ENCODE measurements at regions not wholly inside any gene's neighbourhood (a gene's known extent, or its start where the extent isn't known, plus 50 kb on each side); places are given as distances from the start of the nearest gene placed in this dataset.

GRCh38 chr2:66058675-66059074 lies 376.2 kb upstream of the MEIS1 start:
- H3K9me3 ChIP-seq (ENCODE audit: control insufficient read depth, insufficient read depth, low read length) = no peaks in the 10 kb centered on the region
- H3K4me1 ChIP-seq (ENCODE audit: insufficient read depth, low read length) = no peaks in the 10 kb centered on the region
- H3K9ac ChIP-seq (ENCODE audit: low read depth, low read length) = no peak overlapping the region
- H3K36me3 ChIP-seq (ENCODE audit: insufficient read depth, low read length) = no peaks in the 10 kb centered on the region

DNA sequence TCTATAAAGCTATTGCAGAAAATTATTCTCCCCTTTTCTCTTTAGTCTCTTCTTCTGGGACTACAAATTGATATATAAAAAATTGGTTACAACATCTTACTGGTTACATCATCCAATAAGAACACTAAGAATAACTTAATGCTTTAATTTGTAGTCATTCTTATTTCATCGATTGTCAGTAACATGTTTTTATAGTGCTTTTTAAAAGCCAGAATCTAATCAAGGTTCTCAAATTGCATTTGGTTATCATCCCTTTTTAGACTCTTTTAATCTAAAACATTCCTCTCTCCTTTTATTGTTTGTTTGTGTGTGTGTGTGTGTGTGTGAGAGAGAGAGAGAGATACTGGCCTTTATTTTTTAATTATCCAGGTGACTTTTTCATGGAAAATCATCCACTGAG lies 377.1 kb upstream of the MEIS1 start:
- no peaks in the 10 kb centered on the region for H3K4me1 ChIP-seq (ENCODE audit: insufficient read depth, low read length)
- no peak overlapping the region for H3K9ac ChIP-seq (ENCODE audit: low read depth, low read length)
- H3K36me3 ChIP-seq (ENCODE audit: insufficient read depth, low read length) = no peaks in the 10 kb centered on the region
- H3K9me3 ChIP-seq (ENCODE audit: control insufficient read depth, insufficient read depth, low read length) = no peaks in the 10 kb centered on the region

DNA sequence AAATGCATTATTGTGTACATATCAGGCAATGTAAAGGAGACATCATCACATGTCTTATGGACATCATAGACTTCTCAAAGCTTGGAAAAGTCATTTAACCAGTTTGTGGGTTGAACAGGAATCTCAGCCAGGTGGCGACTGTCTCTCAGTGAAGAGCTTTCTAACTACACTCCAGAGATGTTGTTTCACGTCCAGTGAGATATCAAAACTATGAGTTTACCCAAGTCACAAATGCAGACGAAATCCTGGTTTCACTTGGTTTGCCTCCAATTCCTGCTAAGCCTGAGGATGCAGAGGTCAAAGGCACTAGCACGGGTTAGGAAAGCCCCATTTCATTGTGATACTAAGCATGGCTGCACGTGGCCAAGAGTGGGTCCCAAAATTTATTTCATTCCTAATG lies 384.5 kb upstream of the MEIS1 start:
- Histone ChIP-seq H3K36me3 (ENCODE audit: insufficient read depth, low read length) (no peaks in the 10 kb centered on the region), H3K4me1 (ENCODE audit: insufficient read depth, low read length) (peaks cover 10% of the 10 kb centered on the region), H3K9ac (ENCODE audit: low read depth, low read length) (no peak overlapping the region), H3K9me3 (ENCODE audit: control insufficient read depth, insufficient read depth, low read length) (no peaks in the 10 kb centered on the region)

- Histone ChIP-seq H3K36me3 (ENCODE audit: insufficient read depth, low read length) (no peaks in the 10 kb centered on the region), H3K4me1 (ENCODE audit: insufficient read depth, low read length) (peaks cover 10% of the 10 kb centered on the region), H3K9me3 (ENCODE audit: control insufficient read depth, insufficient read depth, low read length) (no peaks in the 10 kb centered on the region)
These were observed 386.3 kb upstream of the MEIS1 start for GRCh38 chr2:66048667-66049066.

GRCh38 chr2:66041902-66042657 lies 392.8 kb upstream of the MEIS1 start:
- no peaks in the 10 kb centered on the region for H3K9me3 ChIP-seq (ENCODE audit: control insufficient read depth, insufficient read depth, low read length)
- H3K36me3 ChIP-seq (ENCODE audit: insufficient read depth, low read length) = no peaks in the 10 kb centered on the region
- H3K9ac ChIP-seq (ENCODE audit: low read depth, low read length) = no peak overlapping the region
- H3K4me1 ChIP-seq (ENCODE audit: insufficient read depth, low read length) = no peaks in the 10 kb centered on the region

More at GRCh38 chr2:66048667-66049066, 386.3 kb upstream of the MEIS1 start:
- H3K9ac ChIP-seq (ENCODE audit: low read depth, low read length) = no peak overlapping the region

DNA sequence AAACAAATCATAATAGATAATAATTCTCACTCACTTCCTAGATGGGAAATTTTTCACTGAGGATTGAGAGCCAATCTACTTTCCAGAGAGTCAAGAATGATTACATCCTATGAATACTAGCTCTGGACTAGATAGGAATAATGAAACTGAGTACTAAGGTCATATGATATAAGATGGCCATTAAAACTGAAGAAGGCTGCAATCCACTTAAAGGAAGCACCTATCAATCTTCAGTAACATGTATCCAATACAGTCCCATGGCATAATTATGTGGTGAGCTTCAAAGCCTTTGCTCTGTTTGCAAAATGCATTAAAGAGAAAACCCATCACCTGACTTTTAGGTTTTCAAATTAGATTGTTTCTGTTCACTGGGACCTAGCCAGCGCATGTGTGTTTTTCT lies 398.0 kb upstream of the MEIS1 start:
- Histone ChIP-seq H3K9ac (ENCODE audit: low read depth, low read length) (no peak overlapping the region), H3K4me1 (ENCODE audit: insufficient read depth, low read length) (no peaks in the 10 kb centered on the region), H3K36me3 (ENCODE audit: insufficient read depth, low read length) (no peaks in the 10 kb centered on the region), H3K9me3 (ENCODE audit: control insufficient read depth, insufficient read depth, low read length) (no peaks in the 10 kb centered on the region)

DNA sequence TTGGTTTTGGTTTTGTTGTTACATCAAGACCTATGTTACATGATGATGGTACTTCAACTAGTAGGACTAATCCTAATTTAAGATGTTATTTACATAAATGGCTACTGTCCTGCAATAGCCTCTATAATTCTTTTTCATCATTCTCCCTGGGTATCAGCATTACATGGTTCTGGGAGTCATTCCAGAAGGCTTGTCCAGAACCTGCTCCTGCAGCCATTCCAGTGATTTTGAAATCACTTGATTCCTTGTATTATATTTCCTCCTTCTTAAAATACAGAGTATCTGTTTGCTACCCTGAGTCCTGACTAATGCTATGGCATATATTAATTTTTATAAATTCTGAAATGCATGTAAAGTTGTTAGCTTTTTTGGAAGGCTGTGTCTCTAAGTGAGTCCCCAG lies 400.5 kb upstream of the MEIS1 start:
- Histone ChIP-seq H3K9me3 (ENCODE audit: control insufficient read depth, insufficient read depth, low read length) (no peaks in the 10 kb centered on the region), H3K4me1 (ENCODE audit: insufficient read depth, low read length) (no peaks in the 10 kb centered on the region), H3K36me3 (ENCODE audit: insufficient read depth, low read length) (no peaks in the 10 kb centered on the region), H3K9ac (ENCODE audit: low read depth, low read length) (no peak overlapping the region)

DNA sequence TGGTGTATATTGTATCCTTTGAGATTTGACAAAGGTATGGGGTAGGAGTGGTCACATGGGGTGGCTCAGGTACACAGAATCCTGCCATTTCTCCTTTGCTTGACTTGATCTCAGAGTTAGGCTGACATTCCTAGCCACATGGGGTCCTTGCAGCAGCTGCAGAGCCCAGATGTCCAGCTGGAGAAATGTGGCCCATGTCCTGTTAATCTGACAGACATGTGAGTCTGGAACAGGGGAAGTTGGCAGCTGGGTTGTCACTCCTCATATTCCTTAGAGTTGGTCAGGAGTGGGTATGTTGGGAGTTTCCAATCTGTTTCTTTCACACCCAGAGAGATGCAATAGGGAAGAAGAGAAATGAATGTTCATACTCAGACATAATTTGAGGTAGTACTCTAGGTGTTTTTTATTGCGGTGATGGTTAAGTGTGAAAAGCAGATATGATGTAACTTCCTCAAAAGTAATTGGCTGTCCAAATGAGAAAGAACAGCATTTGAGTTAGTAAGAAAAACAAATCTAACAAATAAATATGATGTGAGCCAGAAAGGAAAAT lies 402.6 kb upstream of the MEIS1 start:
- H3K9me3 ChIP-seq (ENCODE audit: control insufficient read depth, insufficient read depth, low read length) = no peaks in the 10 kb centered on the region
- H3K36me3 ChIP-seq (ENCODE audit: insufficient read depth, low read length) = no peaks in the 10 kb centered on the region
- H3K9ac ChIP-seq (ENCODE audit: low read depth, low read length) = no peak overlapping the region
- no peaks in the 10 kb centered on the region for H3K4me1 ChIP-seq (ENCODE audit: insufficient read depth, low read length)

GRCh38 chr2:66031236-66031635 lies 403.7 kb upstream of the MEIS1 start:
- no peaks in the 10 kb centered on the region for H3K36me3 ChIP-seq (ENCODE audit: insufficient read depth, low read length)
- H3K4me1 ChIP-seq (ENCODE audit: insufficient read depth, low read length) = no peaks in the 10 kb centered on the region
- H3K9ac ChIP-seq (ENCODE audit: low read depth, low read length) = no peak overlapping the region
- no peaks in the 10 kb centered on the region for H3K9me3 ChIP-seq (ENCODE audit: control insufficient read depth, insufficient read depth, low read length)

DNA sequence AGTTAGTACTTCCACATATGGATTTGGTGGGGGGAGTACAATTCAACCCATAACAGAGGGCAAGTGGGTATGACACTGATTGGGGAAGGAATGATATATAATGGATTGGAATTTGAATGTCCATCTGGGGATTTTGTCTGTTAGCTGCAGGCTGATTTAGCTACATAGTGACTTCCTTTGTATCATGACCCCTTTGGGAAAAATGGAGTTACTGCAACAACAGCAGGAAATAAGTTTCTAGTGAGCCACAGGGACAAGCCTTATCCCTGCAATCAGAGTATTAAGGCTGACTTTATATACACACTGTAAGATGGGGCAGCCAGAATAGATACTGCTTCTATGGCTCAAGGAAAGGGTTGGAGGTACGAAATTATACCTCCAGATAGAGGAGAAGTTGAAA lies 404.4 kb upstream of the MEIS1 start:
- Histone ChIP-seq H3K36me3 (ENCODE audit: insufficient read depth, low read length) (no peaks in the 10 kb centered on the region), H3K4me1 (ENCODE audit: insufficient read depth, low read length) (no peaks in the 10 kb centered on the region), H3K9ac (ENCODE audit: low read depth, low read length) (no peak overlapping the region), H3K9me3 (ENCODE audit: control insufficient read depth, insufficient read depth, low read length) (no peaks in the 10 kb centered on the region)

GRCh38 chr2:66024391-66024790 lies 410.5 kb upstream of the MEIS1 start:
- Histone ChIP-seq H3K9ac (ENCODE audit: low read depth, low read length) (no peak overlapping the region), H3K4me1 (ENCODE audit: insufficient read depth, low read length) (0 out of 2 replicates have a peak, but pooled peaks cover 9% of the 10 kb centered on the region), H3K36me3 (ENCODE audit: insufficient read depth, low read length) (no peaks in the 10 kb centered on the region), H3K9me3 (ENCODE audit: control insufficient read depth, insufficient read depth, low read length) (no peaks in the 10 kb centered on the region)

DNA sequence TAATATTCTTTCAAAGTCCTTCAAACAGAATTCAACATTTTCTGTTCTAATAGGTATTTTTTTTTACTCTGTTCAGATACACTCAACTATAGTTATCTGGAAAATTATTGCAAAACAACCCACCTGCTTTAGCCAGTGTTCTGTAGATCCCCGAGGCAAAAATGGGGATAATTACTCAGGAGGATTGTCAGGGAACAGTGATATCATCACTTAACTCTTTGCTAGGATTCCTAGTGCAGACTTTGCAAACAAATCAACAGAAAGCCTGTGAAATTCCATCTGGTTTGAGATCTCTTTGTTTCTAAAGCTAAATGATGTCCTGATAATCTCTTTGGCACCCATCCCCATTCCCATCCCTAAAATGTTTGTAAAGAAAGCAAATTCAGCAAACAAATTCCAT lies 413.6 kb upstream of the MEIS1 start:
- Histone ChIP-seq H3K9ac (ENCODE audit: low read depth, low read length) (no peak overlapping the region), H3K36me3 (ENCODE audit: insufficient read depth, low read length) (no peaks in the 10 kb centered on the region), H3K9me3 (ENCODE audit: control insufficient read depth, insufficient read depth, low read length) (no peaks in the 10 kb centered on the region), H3K4me1 (ENCODE audit: insufficient read depth, low read length) (peaks cover 17% of the 10 kb centered on the region; the same call in 1 of the 2 replicates)

DNA sequence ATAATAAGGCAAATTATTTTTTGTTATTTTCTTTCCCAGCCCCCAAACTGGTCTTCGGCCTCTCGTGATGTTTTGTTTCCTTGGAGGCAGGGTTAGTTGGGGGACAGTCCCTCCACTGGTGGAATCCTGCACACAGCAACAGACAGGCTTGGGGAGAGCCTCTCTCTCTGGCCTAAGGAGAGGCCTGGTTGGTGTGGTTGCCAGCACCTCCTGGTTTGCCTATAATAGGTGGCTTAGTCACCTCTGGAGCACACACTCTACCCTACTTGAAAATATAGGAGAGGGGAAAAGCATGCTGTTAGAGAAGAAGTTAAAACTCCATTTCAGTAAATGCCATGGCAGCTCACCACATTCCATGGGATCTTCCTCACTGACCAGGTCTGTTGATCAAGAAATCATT lies 417.2 kb upstream of the MEIS1 start:
- peaks cover 8% of the 10 kb centered on the region; the same call in 1 of the 2 replicates for H3K4me1 ChIP-seq (ENCODE audit: insufficient read depth, low read length)
- no peaks in the 10 kb centered on the region for H3K36me3 ChIP-seq (ENCODE audit: insufficient read depth, low read length)
- no peaks in the 10 kb centered on the region for H3K9me3 ChIP-seq (ENCODE audit: control insufficient read depth, insufficient read depth, low read length)
- H3K9ac ChIP-seq (ENCODE audit: low read depth, low read length) = no peak overlapping the region

DNA sequence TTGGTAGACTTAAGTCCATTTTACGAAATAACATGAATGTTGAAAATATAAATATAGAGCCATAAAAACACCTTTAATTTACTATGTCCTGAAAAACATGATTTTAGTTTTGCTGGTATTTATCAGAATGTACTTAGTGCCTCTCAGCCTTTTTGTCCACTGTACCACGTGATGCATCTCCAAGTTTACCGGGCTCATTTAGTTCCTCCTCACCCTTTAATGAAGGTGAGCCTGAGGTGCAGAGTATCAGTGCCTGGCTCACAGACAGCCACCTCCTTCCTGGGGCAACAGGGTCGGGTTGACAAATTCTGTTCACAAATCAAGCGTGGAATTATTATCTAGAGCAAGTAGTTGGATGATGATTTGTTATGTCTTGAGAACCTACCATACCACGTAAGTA lies 420.5 kb upstream of the MEIS1 start:
- Histone ChIP-seq H3K4me1 (ENCODE audit: insufficient read depth, low read length) (peaks cover 8% of the 10 kb centered on the region; the same call in 1 of the 2 replicates), H3K9me3 (ENCODE audit: control insufficient read depth, insufficient read depth, low read length) (no peaks in the 10 kb centered on the region; the same call in 1 of the 2 replicates), H3K9ac (ENCODE audit: low read depth, low read length) (no peak overlapping the region), H3K36me3 (ENCODE audit: insufficient read depth, low read length) (no peaks in the 10 kb centered on the region; the same call in 1 of the 2 replicates)

- Histone ChIP-seq H3K4me1 (ENCODE audit: insufficient read depth, low read length) (peaks cover 8% of the 10 kb centered on the region; the same call in 1 of the 2 replicates), H3K9me3 (ENCODE audit: control insufficient read depth, insufficient read depth, low read length) (no peaks in the 10 kb centered on the region; the same call in 1 of the 2 replicates), H3K36me3 (ENCODE audit: insufficient read depth, low read length) (no peaks in the 10 kb centered on the region; the same call in 1 of the 2 replicates), H3K9ac (ENCODE audit: low read depth, low read length) (no peak overlapping the region)
These were observed 421.5 kb upstream of the MEIS1 start for GRCh38 chr2:66013456-66013855.
